ENCODE measurements at regions not wholly inside any gene's neighbourhood (a gene's known extent, or its start where the extent isn't known, plus 50 kb on each side); places are given as distances from the start of the nearest gene placed in this dataset.

GRCh38 chr2:234731236-234731635, 220.6 kb upstream of the SH3BP4 start:
- Histone ChIP-seq H3K36me3 (ENCODE audit: control insufficient read depth in 1 of 2, insufficient read depth in 2 of 2, low read length in 2 of 2) (no peaks in the 10 kb centered on the region), H3K4me1 (ENCODE audit: control insufficient read depth in 1 of 2, insufficient read depth in 2 of 2, low read length in 2 of 2) (no peaks in the 10 kb centered on the region), H3K9me3 (ENCODE audit: control insufficient read depth in 1 of 2, low read length in 2 of 2) (peaks cover 0 to 7% of the 10 kb centered on the region in 2 donors), H3K27me3 (ENCODE audit: low read depth, low read length) (no peaks in the 10 kb centered on the region), H3K27ac (ENCODE audit: low read length) (no peak overlapping the region), H3K4me3 (ENCODE audit: low read depth in 1 of 2, low read length in 2 of 2) (no peak overlapping the region)

DNA sequence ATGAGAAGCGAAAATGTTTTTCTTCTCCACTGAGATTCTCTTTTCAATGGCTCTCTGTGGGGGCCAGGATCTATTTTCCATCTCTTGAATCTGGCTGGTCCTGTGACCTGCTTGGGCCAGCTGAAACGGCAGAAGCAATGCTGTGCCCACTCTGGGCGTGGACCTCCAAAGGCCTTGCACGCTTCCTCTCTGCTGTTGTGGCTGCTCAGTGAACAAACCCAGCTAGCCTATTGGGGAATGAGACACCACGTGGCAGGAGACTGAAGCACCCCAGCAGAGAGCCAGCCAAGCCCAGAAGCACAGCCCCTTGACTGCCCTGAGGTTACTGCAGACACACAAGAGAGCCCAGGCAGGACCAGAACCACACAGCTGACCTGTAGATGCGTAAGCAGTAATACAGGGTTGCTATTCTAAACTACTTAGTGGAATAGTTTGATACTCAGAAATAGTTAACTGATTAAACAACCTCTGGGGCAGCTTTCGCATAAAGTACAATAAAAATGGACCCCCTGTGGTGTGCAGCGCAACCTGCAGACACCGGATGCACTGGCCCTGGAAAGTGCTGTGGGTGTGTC, 221.7 kb upstream of the SH3BP4 start:
- no peaks in the 10 kb centered on the region for H3K36me3 ChIP-seq (ENCODE audit: control insufficient read depth in 1 of 2, insufficient read depth in 2 of 2, low read length in 2 of 2)
- H3K27ac ChIP-seq (ENCODE audit: low read length), result no peak overlapping the region
- peaks cover 0 to 5% of the 10 kb centered on the region in 2 donors for H3K9me3 ChIP-seq (ENCODE audit: control insufficient read depth in 1 of 2, low read length in 2 of 2)
- H3K4me3 ChIP-seq (ENCODE audit: low read depth in 1 of 2, low read length in 2 of 2), result no peak overlapping the region
- no peaks in the 10 kb centered on the region for H3K4me1 ChIP-seq (ENCODE audit: control insufficient read depth in 1 of 2, insufficient read depth in 2 of 2, low read length in 2 of 2)
- no peaks in the 10 kb centered on the region for H3K27me3 ChIP-seq (ENCODE audit: low read depth, low read length)

- no peaks in the 10 kb centered on the region for H3K27me3 ChIP-seq (ENCODE audit: low read depth, low read length)
- H3K27ac ChIP-seq (ENCODE audit: low read length), result no peak overlapping the region
- H3K4me1 ChIP-seq (ENCODE audit: control insufficient read depth in 1 of 2, insufficient read depth in 2 of 2, low read length in 2 of 2), result no peaks in the 10 kb centered on the region
- no peaks in the 10 kb centered on the region for H3K36me3 ChIP-seq (ENCODE audit: control insufficient read depth in 1 of 2, insufficient read depth in 2 of 2, low read length in 2 of 2)
- no peak overlapping the region for H3K4me3 ChIP-seq (ENCODE audit: low read depth in 1 of 2, low read length in 2 of 2)
- peaks cover 0 to 2% of the 10 kb centered on the region in 2 donors for H3K9me3 ChIP-seq (ENCODE audit: control insufficient read depth in 1 of 2, low read length in 2 of 2)
Measured at GRCh38 chr2:234725528-234726264, 226.1 kb upstream of the SH3BP4 start.

- H3K9me3 ChIP-seq (ENCODE audit: control insufficient read depth in 1 of 2, low read length in 2 of 2), result peaks cover 0 to 2% of the 10 kb centered on the region in 2 donors
- H3K4me1 ChIP-seq (ENCODE audit: control insufficient read depth in 1 of 2, insufficient read depth in 2 of 2, low read length in 2 of 2), result no peaks in the 10 kb centered on the region
- H3K4me3 ChIP-seq (ENCODE audit: low read depth in 1 of 2, low read length in 2 of 2), result no peak overlapping the region
- no peaks in the 10 kb centered on the region for H3K27me3 ChIP-seq (ENCODE audit: low read depth, low read length)
- no peaks in the 10 kb centered on the region for H3K36me3 ChIP-seq (ENCODE audit: control insufficient read depth in 1 of 2, insufficient read depth in 2 of 2, low read length in 2 of 2)
- no peak overlapping the region for H3K27ac ChIP-seq (ENCODE audit: low read length)
Measured at GRCh38 chr2:234724850-234725249, 227.0 kb upstream of the SH3BP4 start.

DNA sequence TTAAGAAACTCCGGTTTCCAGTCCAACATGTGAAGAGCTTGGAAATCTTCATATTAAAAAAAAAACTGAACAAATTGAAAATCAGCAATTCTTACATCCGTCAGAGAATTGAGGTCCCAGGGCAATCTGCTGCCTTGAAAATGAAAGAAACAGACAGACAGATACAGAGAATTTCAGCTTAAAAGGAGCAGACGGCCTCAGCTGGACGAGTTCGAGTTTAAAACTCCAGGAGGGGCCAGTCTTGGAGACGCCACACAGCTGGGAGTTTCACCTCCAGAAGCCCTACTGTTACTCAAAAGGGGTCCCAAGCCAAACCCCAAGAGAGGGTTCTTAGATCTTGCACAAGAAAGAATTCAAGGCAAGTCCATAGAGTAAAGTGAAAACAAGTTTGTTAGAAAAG, 226.5 kb upstream of the ARL4C start:
- Histone ChIP-seq H3K27me3 (ENCODE audit: low read depth, low read length) (no peaks in the 10 kb centered on the region), H3K4me3 (ENCODE audit: low read depth in 1 of 2, low read length in 2 of 2) (no peak overlapping the region), H3K4me1 (ENCODE audit: control insufficient read depth in 1 of 2, insufficient read depth in 2 of 2, low read length in 2 of 2) (no peaks in the 10 kb centered on the region), H3K27ac (ENCODE audit: low read length) (no peak overlapping the region), H3K36me3 (ENCODE audit: control insufficient read depth in 1 of 2, insufficient read depth in 2 of 2, low read length in 2 of 2) (no peaks in the 10 kb centered on the region), H3K9me3 (ENCODE audit: control insufficient read depth in 1 of 2, low read length in 2 of 2) (peaks cover 0 to 2% of the 10 kb centered on the region in 2 donors)

DNA sequence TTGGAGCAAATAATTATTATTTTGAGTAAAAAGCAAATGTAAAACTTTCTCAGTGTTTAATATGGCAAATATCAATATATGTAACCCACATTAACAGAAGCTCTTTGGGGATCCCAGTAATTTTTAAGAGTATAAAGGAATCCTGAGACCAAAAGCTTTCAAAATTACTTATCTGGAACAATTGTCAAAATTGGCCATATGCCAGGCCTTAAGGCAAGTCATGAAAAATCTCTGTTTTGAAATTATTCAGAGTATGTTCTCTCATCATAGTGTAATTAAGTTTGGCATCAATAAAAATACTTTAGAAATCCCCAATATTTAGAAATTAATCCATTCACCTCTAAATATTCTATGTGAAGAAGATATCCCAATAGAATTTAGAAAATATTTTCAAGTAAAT, 225.3 kb upstream of the ARL4C start:
- H3K9me3 ChIP-seq (ENCODE audit: control insufficient read depth in 1 of 2, low read length in 2 of 2), result peaks cover 0 to 2% of the 10 kb centered on the region in 2 donors
- no peak overlapping the region for H3K4me3 ChIP-seq (ENCODE audit: low read depth in 1 of 2, low read length in 2 of 2)
- no peaks in the 10 kb centered on the region for H3K27me3 ChIP-seq (ENCODE audit: low read depth, low read length)
- no peaks in the 10 kb centered on the region for H3K4me1 ChIP-seq (ENCODE audit: control insufficient read depth in 1 of 2, insufficient read depth in 2 of 2, low read length in 2 of 2)
- H3K27ac ChIP-seq (ENCODE audit: low read length), result no peak overlapping the region
- no peaks in the 10 kb centered on the region for H3K36me3 ChIP-seq (ENCODE audit: control insufficient read depth in 1 of 2, insufficient read depth in 2 of 2, low read length in 2 of 2)

GRCh38 chr2:234719116-234719716, 222.3 kb upstream of the ARL4C start:
- no peaks in the 10 kb centered on the region for H3K36me3 ChIP-seq (ENCODE audit: control insufficient read depth in 1 of 2, insufficient read depth in 2 of 2, low read length in 2 of 2)
- H3K4me3 ChIP-seq (ENCODE audit: low read depth in 1 of 2, low read length in 2 of 2), result no peak overlapping the region
- H3K27me3 ChIP-seq (ENCODE audit: low read depth, low read length), result no peaks in the 10 kb centered on the region
- no peaks in the 10 kb centered on the region for H3K4me1 ChIP-seq (ENCODE audit: control insufficient read depth in 1 of 2, insufficient read depth in 2 of 2, low read length in 2 of 2)
- H3K9me3 ChIP-seq (ENCODE audit: control insufficient read depth in 1 of 2, low read length in 2 of 2), result peaks cover 0 to under 1% of the 10 kb centered on the region in 2 donors
- no peak overlapping the region for H3K27ac ChIP-seq (ENCODE audit: low read length)

GRCh38 chr2:234716271-234716670, 219.4 kb upstream of the ARL4C start:
- Histone ChIP-seq H3K27ac (ENCODE audit: low read length) (no peak overlapping the region), H3K9me3 (ENCODE audit: control insufficient read depth in 1 of 2, low read length in 2 of 2) (no peaks in the 10 kb centered on the region), H3K36me3 (ENCODE audit: control insufficient read depth in 1 of 2, insufficient read depth in 2 of 2, low read length in 2 of 2) (no peaks in the 10 kb centered on the region), H3K27me3 (ENCODE audit: low read depth, low read length) (no peaks in the 10 kb centered on the region), H3K4me3 (ENCODE audit: low read depth in 1 of 2, low read length in 2 of 2) (no peak overlapping the region), H3K4me1 (ENCODE audit: control insufficient read depth in 1 of 2, insufficient read depth in 2 of 2, low read length in 2 of 2) (no peaks in the 10 kb centered on the region)

DNA sequence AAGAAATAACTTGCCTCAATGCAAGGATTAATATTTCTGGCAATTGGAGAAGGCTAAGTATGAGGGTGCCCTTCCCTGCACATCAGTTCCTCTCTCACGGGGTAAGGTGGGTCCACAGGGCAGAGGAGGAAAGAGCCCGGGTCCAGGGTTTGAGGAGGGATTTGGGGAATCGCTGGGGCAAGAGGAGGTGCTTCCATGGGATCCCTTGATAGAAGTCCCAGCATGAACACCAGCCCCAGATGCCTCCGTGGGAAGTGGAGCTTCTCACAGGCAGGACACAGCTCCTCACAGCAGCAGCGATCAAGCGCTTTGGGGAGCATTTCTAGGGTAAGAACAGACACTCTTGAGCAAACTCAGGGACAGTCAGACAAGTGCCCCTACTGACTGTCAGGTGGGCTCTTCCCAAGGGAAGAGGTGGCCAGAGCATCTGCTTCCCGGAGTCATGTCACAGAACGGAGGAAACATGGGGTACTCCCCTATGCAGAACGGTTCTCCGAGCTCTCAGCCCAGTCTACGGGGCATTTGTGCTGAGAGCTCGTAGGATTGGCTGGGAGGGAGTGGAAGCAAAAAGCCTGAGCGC, 218.9 kb upstream of the ARL4C start:
- no peak overlapping the region for H3K4me3 ChIP-seq (ENCODE audit: low read depth in 1 of 2, low read length in 2 of 2)
- H3K36me3 ChIP-seq (ENCODE audit: control insufficient read depth in 1 of 2, insufficient read depth in 2 of 2, low read length in 2 of 2), result no peaks in the 10 kb centered on the region
- H3K4me1 ChIP-seq (ENCODE audit: control insufficient read depth in 1 of 2, insufficient read depth in 2 of 2, low read length in 2 of 2), result no peaks in the 10 kb centered on the region
- no peaks in the 10 kb centered on the region for H3K9me3 ChIP-seq (ENCODE audit: control insufficient read depth in 1 of 2, low read length in 2 of 2)
- no peaks in the 10 kb centered on the region for H3K27me3 ChIP-seq (ENCODE audit: low read depth, low read length)
- H3K27ac ChIP-seq (ENCODE audit: low read length), result no peak overlapping the region

DNA sequence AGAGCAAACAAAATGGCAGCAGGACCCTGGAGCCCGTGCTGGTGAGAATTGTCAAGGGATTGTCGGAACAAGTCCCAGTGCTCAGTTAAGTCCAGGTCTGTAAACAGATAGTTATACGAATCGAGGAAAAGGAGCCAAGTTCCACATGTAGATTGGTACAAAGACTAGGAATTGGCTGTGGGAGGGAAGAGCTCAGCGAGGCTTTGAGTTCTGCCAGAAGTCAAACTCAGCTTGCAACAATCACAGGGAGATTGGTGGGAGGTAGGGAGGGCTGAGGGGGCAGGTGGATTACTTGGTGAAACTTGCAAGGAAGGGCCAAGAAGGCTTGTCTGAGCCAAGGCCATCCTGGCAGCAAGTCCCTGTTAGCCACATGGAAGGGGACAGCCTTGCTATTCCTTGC, 217.8 kb upstream of the ARL4C start:
- Histone ChIP-seq H3K27me3 (ENCODE audit: low read depth, low read length) (no peaks in the 10 kb centered on the region), H3K27ac (ENCODE audit: low read length) (no peak overlapping the region), H3K36me3 (ENCODE audit: control insufficient read depth in 1 of 2, insufficient read depth in 2 of 2, low read length in 2 of 2) (no peaks in the 10 kb centered on the region), H3K9me3 (ENCODE audit: control insufficient read depth in 1 of 2, low read length in 2 of 2) (no peaks in the 10 kb centered on the region), H3K4me3 (ENCODE audit: low read depth in 1 of 2, low read length in 2 of 2) (no peak overlapping the region), H3K4me1 (ENCODE audit: control insufficient read depth in 1 of 2, insufficient read depth in 2 of 2, low read length in 2 of 2) (no peaks in the 10 kb centered on the region)

DNA sequence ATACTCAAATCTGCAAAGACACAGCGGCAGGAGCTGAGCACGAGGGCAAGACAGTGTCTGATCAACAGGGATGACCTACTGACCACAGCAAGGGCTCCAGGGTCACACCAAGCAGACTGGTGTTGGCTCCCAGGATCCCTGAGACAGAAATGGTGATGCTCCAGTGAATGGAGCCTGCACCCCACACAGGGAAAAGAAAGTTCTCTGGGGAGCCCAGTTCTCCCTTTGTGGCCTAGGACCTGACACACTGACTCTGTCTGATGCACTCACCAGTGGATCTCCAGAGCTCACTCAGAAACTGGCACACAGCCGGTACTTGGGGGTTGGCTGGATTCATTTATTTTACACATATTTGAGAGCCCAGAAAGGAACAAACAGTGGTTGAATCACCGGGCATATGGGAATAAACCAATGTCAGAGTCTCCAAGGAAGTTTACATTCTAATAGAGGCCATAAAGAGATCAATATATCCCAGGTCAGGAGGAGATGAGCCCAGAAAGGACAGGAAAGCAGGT, 215.6 kb upstream of the ARL4C start:
- H3K27me3 ChIP-seq (ENCODE audit: low read depth, low read length), result no peaks in the 10 kb centered on the region
- no peaks in the 10 kb centered on the region for H3K36me3 ChIP-seq (ENCODE audit: control insufficient read depth in 1 of 2, insufficient read depth in 2 of 2, low read length in 2 of 2)
- H3K4me1 ChIP-seq (ENCODE audit: control insufficient read depth in 1 of 2, insufficient read depth in 2 of 2, low read length in 2 of 2), result no peaks in the 10 kb centered on the region
- no peaks in the 10 kb centered on the region for H3K9me3 ChIP-seq (ENCODE audit: control insufficient read depth in 1 of 2, low read length in 2 of 2)
- no peak overlapping the region for H3K27ac ChIP-seq (ENCODE audit: low read length)
- no peak overlapping the region for H3K4me3 ChIP-seq (ENCODE audit: low read depth in 1 of 2, low read length in 2 of 2)
